HG02870 (cell line): ENCODE measurements at regions not wholly inside any gene's neighbourhood (a gene's known extent, or its start where the extent isn't known, plus 50 kb on each side); places are given as distances from the start of the nearest gene placed in this dataset.
A peak's percentile ranks its signal among the peaks of the same experiment; 100 is the strongest.
"Not testable (repeated sequence)": the region's sequence is repeated elsewhere in the genome, so short reads cannot be mapped to it uniquely, and the experiment has no call there.

ENCODE experiments used
- ATAC-seq: cut with Tn5 transposase; IDR thresholded peaks from one replicate; pipeline ENCODE4 v1.9.1; 2021; ENCODE audit warnings: mild to moderate bottlenecking, moderate library complexity; ENCODE audit not compliant: unreplicated experiment

DNA sequence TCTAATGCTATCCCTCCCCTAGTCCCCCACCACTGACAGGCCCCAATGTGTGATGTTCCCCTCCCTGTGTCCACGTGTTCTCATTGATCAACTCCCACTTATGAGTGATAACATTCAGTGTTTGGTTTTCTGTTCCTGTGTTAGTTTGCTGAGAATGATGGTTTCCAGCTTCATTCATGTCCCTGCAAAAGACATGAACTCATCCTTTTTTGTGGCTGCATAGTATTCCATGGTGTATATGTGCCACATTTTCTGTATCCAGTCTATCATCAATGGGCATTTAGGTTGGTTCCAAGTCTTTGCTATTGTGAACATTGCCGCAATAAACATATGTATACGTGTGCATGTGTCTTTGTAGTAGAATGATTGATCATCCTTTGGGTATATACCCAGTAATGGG lies 153.1 kb downstream of the OR13H1 start:
- ATAC-seq = not testable (repeated sequence)

DNA sequence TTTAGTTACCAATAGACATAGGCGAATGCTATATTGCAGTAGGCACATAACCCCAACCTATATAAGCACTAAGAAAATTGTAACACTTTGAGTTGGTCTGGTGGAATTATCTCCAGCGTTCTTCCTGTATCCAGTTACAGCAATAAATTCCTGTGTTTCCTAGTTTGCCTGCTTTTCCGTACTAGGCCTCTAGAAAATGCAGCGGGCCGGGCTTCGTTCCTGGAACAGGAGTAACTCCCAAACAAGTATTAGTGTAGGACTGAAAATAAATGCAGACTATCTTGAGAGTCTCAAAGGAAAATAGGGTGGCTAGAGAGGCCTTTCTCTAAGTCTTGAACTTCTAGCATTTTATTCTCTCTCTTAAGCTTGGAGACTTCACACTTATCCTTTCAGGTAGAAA lies 159.8 kb downstream of the OR13H1 start:
- no peak for ATAC-seq

DNA sequence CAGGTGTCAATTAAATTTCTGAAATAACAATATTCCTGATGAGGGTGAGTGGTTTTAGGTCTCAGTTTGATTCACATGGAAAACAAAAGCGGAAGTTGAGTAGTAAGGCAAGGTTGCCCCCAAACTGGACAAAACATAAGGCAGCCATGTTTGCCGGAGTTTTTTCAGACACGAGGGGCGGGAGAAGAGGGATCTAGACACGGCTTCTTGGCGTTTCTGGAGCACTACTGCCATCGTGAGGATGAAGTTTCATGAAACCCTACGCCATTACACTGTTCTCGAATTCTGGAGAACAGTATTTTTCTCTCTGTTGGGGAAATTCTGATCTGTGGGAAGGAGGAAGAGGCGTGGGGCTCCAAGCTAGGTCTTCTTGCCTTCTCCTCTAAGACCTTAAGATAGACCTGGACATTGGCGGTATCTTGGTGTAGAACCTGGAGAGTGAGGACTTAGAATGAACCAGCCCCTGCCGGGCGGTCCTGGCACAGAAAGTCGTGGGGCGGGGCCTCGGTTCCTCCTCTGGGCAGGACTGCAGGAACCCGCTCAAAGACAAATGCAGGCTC lies 160.3 kb downstream of the OR13H1 start:
- ATAC-seq = peak; percentile 55

DNA sequence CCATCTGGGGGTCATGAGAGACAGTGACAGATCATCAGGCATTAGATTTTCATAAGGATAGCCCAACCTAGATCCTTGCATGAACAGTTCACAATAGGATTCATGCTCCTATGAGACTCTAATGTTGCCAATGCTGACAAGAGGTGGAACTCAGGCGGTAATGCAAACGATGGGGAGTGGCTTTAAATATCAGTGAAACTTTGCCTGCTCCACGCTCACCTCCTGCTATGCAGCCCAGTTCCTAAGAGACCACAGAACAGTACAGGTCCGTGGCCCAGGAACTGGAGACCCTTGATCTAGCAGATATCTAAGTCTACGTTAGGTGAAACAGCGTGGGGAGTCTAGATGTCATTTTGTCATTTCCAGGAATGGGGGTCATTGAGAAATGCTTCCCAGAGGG lies 165.7 kb downstream of the OR13H1 start:
- ATAC-seq = no peak

DNA sequence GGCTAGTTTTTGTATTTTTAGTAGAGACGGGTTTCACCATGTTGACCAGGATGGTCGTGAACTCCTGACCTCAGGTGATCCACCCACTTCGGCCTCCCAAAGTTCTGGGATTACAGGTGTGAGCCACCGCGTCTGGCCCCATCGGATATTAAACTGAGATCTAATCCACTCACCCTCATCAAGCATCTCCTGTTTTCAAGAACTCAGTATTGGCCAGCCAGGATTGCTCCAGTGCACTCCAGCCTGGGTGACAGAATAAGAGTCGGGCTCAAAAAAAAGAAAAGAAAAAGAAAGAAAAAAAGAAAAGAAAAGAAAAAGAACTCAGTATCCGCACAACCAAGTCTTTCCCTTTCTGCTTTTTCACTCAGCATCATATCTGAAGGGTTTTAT lies 167.6 kb downstream of the OR13H1 start:
- no peak for ATAC-seq

DNA sequence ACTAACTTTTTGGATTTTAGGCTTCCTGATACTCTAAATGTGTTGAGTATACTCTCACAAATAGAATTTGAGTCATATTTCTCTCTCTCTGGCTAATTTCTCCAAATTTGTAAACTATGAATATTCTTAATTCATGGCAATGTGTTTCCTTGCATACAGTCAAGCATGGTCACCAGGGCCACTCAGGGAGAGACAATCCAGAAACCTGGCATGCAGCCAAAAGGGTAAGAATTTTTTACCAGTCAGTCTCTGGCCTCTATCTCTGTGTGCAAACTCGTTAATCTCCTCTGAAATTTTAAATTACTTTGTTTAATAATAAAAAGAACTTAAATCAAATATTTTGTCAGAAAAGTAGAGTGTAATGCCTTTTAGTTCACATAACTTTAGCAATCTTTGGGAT lies 179.8 kb downstream of the OR13H1 start:
- no peak for ATAC-seq

DNA sequence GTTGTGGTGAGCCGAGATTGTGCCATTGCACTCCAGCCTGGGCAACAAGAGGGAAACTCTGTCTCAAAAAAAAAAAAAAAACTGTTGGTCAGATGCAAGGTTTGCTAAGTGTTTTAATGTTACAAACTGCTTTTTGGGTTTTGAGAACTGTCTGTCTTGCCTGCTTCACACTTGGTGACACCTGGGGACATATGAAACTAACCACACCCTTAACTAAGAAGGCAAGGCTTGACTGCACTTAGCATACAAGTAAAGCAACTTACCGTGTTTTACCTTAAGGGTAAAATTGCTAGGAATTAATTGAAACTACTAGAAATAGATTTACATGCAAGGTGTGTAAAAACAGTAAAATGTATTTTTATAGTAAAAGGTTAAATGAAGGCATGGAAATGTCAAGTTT lies 180.4 kb downstream of the OR13H1 start:
- ATAC-seq = no peak

DNA sequence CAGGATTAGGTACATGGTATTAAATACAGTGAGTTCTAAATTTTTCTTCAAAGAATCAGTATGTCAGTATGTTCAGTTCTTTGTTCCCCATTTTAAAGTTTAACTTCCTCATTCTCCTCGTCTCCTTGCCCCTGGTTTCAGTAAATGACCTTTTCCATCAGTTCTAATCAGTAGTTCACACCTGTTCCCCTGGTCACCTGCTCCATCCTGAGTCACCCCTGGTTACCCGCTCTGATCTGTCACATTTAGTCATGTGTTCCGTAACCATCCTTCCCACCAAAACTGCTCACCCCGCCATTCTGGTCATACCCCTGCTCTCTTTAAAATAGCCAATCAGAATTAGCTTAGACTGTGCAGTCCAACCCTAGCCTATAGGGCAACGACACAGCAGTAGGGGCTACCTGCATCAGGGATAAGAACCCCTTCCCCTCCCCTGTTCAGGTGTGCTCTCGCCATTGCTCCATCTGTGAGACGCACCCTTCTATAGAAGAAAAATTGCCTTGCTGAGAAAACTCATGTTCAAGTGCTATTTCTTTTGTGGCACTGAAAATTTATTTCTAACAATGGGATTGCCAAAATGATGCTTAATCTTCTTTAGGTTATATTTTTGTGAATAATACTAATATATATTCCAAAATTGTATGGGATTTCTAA lies 181.3 kb downstream of the OR13H1 start:
- no peak for ATAC-seq

DNA sequence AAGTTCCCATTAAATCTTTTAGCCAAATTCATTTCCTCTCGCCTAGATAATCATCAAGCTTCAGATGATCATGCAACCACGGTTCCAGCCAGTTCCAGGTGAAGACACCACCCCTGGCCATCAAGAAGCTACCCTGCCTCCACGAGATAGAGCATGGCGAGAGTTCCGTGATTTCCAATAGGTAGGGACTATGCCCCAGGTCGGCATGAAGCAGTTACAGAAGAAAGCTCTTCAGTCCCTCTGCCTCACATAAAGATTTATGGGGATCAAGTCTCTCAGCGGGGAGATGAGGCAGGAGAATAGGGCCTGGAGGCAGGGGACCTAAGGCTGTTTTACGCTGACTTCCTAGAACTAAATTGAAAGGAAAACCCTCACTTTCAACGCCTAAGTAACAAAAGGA lies 183.9 kb downstream of the OR13H1 start:
- ATAC-seq = no peak

DNA sequence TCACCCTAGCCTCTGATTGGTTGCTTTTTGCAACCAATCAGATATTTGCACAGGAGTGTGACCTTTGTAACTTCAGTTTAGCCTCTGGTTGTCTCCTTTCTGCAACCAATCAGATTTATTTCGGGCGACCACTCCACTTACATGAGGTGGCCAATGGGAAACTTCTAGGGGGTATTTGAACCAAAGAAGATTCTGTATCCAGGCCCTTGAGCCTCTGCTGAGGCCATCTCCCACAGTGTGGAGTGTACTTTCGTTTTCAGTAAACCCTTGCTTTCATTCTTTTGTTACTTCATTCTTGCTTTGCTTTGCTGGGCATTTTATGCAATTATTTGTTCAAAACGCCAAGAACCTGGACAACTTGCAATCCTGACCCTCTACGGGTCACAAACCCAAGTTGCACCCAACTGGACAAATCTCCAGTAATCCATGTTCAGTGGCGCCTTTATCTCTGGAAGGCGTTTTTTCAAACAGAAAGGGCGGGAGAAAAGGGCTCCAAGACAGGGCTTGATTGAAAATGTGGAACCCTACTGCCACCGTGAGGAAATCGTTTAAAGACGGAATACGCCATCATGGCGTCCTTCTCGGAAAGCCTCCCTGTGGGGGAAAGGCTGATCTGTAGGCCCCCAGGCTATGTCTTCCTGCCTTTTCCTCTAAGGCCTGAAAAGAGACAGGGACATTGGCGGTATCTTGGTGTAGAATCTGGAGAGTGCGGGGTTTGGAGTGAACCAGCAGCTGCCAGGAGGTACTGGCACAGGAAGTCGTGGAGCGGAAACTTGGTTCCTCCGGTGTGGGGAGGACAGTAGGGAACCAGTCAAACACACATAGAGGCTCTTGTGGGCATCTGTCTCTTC lies 184.6 kb downstream of the OR13H1 start:
- ATAC-seq = peak; percentile 62

DNA sequence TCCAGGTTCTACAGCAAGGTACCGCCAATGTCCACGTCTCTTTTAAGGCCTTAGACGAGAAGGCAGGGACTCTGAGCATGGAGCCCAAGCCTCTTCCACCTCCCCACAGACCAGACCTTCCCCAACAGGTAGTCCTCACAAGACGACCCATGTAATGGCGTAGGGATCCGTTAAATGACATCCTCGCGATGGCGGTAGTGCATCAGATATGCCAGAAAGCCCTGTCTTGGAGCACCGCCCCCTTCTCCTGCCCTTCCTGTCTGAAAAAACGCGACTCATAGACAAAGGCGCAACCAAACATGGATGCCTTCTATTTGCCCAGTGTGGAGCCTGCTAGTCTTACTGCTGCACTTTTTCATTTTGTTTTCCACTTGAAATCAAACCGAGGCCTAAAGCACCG lies 185.4 kb downstream of the OR13H1 start:
- ATAC-seq = peak; percentile 65

DNA sequence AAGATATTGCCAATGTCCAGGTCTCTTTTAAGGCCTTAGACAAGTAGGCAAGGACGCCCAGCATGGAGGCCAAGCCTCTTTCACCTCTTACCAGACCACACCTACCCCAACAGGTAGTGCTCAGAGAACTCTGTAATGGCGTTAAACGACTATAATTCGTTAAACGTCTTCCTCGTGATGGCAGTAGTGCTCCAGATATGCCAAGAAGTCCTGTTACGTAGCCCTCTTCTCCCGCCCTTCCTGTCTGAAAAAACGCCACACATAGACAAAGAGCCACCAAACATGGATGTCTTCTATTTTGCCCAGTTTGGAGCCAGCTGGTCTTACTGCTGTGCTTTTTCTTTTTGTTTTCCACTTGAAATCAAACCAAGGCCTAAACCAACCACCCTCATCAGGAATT lies 190.7 kb downstream of the OR13H1 start:
- peak; percentile 67 for ATAC-seq

DNA sequence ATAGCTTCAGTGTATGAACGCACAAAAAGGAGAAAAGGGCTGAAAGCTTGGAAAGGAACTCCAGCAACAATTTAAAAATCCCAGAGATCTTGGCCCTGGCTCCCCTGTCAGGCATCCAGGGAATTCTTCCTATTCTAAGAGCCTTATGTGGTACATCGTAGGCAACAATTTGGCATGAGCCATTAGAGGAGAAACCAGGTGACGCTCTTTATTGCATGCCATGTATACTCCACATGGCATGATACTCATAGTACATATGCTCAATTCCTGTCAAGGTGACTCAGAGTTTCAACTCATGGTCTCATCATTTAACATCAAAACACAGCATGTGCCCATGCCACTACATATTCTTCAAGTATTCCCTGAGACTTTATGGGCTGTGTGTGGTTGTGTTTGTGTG lies 191.3 kb downstream of the OR13H1 start:
- no peak for ATAC-seq

DNA sequence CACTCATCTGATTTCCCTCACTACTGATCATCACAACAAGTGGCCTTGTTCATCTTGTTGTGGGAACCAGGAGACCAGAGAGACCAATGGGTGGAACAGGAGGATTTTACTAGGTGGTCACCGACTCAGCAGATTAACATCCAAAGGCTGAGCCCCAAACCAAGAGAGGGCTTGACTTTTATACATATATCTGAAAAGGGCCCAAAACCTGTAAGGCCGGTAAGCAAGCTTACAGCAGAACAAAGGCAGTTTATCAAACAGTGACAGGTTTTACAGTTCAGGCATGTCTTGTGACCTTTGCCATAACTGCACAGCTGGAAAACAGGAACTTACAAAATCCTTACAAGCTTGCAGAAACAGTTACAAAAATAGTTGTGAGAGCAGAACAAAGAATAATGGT lies 195.9 kb downstream of the OR13H1 start:
- ATAC-seq = no peak

DNA sequence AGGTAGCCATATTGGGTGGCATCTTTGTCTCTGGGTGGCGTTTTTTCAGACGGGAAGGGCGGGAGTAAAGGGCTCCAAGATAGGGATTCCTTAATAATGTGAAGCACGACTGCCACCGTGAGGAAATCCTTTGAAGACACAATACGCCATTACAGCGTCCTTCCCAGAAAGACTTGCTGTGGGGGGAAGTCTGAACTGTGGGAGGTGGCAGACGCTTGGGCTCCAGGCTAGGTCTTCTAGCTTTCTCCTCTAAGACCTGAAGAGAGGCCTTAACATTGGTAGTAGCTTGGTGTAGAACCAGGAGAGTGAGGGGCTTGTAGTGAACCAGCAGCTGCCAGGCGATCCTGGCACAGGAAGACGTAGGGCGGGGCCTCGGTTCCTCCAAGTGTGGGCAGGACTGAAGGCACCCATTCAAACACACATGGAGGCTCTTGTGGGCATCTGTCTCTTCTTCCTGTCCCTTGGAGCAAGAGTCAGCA lies 197.3 kb downstream of the OR13H1 start:
- ATAC-seq = peak; percentile 71

DNA sequence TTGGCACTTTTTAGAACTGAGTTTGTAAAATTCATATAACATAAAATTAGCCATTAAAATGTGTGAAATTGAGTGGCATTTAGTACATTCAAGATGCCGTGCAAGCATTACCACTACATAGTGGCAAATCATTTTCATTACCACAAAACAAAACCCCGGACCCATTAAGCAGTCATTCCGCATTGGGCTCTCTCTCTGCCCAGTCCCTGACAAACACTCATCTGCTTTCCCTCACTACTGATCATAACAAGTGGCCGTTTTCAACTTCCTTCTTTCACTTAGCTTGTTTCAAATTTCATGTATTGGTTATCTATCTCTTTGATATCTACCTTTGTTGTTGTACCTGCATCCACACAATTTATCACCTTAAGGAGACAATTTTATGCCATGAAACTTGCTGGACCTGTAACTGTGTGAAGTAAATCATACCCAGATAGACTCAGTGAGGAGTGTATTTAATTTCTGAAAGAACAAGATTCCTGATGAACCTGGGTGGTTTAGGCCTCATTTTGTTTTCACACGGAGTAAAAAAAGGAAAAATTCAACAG lies 202.1 kb downstream of the OR13H1 start:
- ATAC-seq = no peak

DNA sequence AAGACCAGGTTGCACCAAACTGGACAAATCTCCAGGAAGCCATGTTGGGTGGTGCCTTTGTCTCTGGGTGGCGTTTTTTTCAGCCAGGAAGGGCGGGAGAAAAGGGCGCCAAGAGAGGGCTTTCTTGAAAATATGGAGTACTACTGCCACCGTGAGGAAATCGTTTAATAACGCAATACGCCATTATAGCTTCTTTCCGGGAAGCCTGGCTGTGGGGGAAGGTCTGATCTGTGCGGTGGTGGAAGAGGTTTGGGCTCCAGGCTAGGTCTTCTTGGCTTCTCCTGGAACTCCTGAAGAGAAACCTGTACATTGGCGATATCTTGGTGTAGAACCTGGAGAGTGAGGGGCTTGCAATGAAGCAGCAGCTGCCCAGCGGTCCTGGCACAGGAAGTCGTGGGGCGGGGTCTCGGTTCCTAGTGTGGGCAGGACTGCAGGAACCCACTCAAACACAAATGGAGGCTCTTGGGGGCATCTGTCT lies 202.7 kb downstream of the OR13H1 start:
- peak; percentile 46 for ATAC-seq

DNA sequence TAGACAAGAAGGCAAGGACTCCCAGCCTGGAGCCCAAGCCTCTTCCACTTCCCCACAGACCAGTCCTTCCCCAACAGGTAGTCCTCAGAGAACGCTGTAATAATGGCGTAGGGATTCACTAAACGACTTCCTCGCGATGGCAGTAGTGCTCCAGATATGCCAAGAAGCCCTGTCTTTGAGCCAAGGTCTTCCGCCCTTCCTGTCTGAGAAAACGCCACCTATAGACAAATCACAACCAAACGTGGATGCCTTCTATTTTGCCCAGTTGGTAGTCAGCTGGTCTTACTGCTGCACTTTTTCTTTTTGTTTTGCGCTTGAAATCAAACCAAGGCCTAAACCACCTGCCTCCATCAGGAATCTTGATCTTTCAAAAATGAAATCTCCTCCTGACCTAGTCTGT lies 203.3 kb downstream of the OR13H1 start:
- peak; percentile 64 for ATAC-seq

DNA sequence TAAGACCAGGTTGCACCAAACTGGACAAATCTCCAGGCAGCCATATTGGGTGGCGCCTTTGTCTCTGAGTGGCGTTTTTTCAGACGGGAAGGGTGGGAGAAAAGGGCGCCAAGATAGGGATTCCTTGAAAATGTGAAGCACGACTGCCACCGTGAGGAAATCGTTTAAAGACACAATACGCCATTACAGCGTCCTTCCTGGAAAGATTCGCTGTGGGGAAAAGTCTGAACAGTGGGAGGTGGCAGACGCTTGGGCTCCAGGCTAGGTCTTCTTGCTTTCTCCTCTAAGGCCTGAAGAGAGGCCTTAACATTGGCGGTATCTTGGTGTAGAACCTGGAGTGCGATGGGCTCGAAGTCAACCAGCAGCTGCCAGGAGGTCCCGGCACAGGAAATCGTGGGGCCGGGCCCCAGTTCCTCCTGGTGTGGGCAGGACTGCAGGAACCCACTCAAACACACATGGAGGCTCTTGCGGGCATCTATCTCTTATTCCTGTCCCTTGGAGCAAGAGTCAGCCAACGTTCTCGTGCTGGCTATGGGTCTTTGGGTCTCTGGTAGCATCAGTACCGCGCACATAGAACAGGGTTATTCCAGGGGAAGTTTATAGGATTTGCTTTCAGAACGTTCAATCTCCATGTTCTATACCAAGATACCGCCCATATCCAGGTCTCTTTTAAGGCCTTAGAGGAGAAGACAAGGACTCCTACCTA lies 208.8 kb downstream of the OR13H1 start:
- ATAC-seq = peak; percentile 62

DNA sequence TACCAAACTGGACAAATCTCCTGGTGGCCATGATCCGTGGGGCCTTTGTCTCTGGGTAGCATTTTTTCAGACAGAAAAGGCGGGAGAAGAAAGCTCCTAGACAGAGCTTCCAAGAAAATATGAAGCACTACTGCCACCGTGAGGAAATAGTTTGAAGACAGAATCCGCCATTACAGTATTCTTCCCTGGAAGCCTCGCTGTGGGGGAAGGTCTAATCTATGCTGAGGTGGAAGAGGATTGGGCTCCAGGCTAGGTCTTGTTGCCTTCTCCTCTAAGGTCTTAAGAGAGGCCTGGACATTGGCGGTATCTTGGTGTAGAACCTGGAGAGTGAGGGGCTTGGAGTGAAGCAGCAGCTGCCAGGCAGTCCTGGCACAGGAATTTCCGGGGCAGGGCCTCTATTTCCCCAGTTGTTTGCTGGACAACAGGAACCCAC lies 218.9 kb downstream of the OR13H1 start:
- ATAC-seq = peak; percentile 56

DNA sequence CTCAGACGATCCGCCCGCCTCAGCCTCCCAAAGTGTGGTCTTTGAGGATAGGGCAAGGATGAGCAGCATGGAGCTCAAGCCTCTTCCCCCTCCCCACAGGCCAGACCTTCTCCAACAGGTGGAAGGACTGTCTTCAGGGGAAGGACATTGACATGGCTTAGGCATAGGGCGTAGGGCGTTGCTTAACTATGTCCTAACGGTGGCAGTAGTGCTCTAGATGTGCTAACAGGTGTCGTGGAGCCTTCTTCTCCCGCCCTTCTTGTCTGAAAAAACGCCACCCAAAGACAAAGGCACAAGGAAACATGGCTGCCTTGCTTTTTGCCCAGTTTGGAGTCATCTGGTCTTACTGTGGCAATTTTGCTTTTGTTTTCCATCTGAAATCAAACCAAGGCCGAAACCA lies 219.8 kb downstream of the OR13H1 start:
- ATAC-seq = peak; percentile 80
